Fibroblast of pulmonary artery (primary cell): ENCODE measurements at regions not wholly inside any gene's neighbourhood (a gene's known extent, or its start where the extent isn't known, plus 50 kb on each side); places are given as distances from the start of the nearest gene placed in this dataset.

Experiments used
- DNase-seq: peaks from one replicate; pipeline ENCODE4 v3.0.0-alpha.2; 2010; ENCODE audit warnings: low read depth
- H3K4me3 ChIP-seq: replicated peaks from 2 replicates; pipeline ENCODE4 v1.5.1; 2011; ENCODE audit warnings: low read depth, mild to moderate bottlenecking, control low read depth, low read length, moderate library complexity
- CTCF ChIP-seq: IDR thresholded peaks from 2 replicates; pipeline ENCODE4 v1.5.1; 2011; ENCODE audit warnings: mild to moderate bottlenecking, control low read depth, low read length, inconsistent platforms; ENCODE audit errors: missing control alignments

GRCh38 chr9:107723015-107723414, 233.4 kb upstream of the KLF4 start:
- TF ChIP-seq CTCF: no peak
- no peak for DNase-seq
- no peak overlapping the region for H3K4me3 ChIP-seq

DNA sequence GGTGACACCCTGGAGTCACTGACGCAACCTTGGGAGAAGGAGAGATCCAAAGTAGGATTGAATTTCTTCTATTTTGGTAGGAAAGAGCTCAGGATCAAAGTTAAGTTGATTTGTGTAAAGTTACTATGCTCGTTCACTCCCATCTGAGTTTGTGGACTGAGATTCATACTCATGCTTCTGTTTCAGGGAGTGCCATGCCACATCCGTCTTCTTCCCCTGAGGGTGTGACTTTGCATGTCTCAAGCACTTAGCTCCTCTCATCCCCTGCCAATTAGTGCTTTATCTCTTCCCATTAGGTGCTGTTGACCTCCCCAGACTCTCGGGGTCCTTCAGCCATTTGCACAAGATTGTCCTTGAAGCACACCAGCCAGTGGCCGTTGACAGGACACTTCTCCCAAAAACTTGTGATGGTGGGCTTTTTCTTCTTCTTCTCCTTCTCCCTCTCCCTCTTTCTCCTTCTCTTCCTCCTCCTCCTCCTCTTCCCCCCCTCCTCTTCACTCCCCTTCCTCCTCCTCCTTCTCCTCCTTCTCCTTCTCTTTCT, 232.2 kb upstream of the KLF4 start:
- DNase-seq: no peak
- no peak overlapping the region for H3K4me3 ChIP-seq
- TF ChIP-seq CTCF: no peak

GRCh38 chr9:107720501-107720900, 230.9 kb upstream of the KLF4 start:
- H3K4me3 ChIP-seq: no peak overlapping the region
- TF ChIP-seq CTCF: no peak
- DNase-seq: no peak

DNA sequence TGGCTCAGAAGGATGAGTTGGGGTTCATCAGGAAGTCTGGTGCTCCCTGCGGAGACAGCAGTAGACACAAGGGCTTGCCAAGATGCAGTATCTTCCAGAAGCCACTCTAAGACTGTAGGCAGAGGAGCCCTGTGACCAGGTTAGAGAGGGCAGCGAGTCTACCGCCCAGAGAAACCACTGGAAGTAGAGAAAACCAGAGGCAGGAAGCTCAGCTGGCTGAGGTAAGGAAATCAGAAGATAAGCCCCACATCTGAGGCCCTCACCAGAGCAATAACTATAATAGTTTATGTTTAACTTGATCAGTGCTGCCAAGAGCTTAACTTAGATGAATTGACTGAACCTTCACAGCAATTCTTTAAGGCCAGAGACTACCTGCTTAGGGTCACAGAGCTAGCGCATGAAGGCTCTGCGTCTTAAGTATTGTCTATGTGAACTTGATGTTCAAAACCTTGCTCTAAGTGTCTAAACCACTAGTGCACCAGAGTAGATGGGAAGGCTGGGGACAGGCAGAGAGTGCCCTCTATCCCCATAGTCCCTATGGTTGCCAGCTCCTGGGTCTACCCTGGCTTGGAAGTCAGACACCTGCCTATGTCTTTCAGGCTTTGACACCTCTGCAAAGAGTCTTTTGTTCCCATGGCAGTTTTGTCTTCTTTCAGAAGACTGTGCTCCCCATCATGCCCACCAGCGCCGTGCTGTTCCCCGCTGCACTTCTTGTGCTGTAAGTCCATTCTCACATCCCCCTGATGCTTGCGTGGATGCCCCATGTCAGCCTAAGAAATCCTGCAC, 228.2 kb upstream of the KLF4 start:
- DNase-seq: no peak
- H3K4me3 ChIP-seq: no peak overlapping the region
- no peak for TF ChIP-seq CTCF

- DNase-seq: no peak
- TF ChIP-seq CTCF: no peak
Measured at GRCh38 chr9:107715740-107716139, 226.2 kb upstream of the KLF4 start.

GRCh38 chr9:107713470-107713869, 223.9 kb upstream of the KLF4 start:
- no peak for TF ChIP-seq CTCF
- H3K4me3 ChIP-seq: no peak overlapping the region
- DNase-seq: no peak

More at GRCh38 chr9:107715740-107716139, 226.2 kb upstream of the KLF4 start:
- no peak overlapping the region for H3K4me3 ChIP-seq

GRCh38 chr9:107712390-107712789, 222.8 kb upstream of the KLF4 start:
- peak; percentile 15 for TF ChIP-seq CTCF
- H3K4me3 ChIP-seq: no peak overlapping the region
- peak; percentile 59 for DNase-seq
